NCI-H526 treated with DMSO at 0.1 percent for 48 hours (cell line): ENCODE measurements at regions not wholly inside any gene's neighbourhood (a gene's known extent, or its start where the extent isn't known, plus 50 kb on each side); places are given as distances from the start of the nearest gene placed in this dataset.

Experiments used
- DNase-seq: peaks from one replicate; lab custom pipeline; 2025; lab: John Stamatoyannopoulos, UW

- no peak for DNase-seq
These were observed 152.0 kb downstream of the CHRM3 start for GRCh38 chr1:239538239-239538988.

DNA sequence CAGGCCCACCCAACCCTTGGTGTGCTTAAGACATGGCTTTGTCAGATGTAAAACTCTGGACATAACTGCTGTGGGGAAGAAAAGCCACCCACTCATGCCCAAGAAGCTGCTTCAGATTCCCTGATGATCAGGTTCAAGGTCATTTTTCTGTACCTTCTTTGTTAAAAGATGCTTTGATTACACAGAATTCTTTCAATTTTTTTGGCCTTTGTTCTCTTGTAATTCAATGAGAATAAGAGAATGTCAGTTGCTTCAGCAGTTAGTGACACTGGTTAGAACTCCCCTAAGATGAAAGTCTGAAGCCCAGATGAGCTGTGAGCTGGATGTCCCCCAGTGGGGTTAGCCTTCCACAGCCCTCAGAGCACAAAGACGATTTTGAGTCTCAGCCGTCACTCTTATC is 152.7 kb downstream of the CHRM3 start:
- DNase-seq: no peak

- DNase-seq: no peak
These were observed 153.4 kb downstream of the CHRM3 start for GRCh38 chr1:239539812-239540211.

- DNase-seq: no peak
These were observed 157.5 kb downstream of the CHRM3 start for GRCh38 chr1:239543873-239544272.

DNA sequence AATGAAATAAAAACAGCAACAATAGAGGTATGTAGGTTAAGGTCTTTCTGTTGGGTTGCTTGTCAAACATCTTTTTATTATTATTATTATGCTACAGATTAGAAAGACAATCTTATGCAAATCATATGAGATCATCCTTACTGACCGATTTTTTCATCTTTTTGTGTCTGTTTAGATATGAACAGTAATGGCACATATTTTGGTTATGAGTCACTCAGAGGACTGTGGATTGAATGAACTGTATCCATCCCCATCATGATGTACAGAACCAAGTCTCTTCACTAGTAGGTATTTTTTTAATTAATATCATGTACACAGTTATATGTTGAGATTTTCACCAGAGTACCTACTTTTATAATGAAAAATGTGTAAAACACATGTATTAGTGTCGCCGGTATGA is 159.1 kb downstream of the CHRM3 start:
- no peak for DNase-seq

- DNase-seq: no peak
These were observed 161.6 kb downstream of the CHRM3 start for GRCh38 chr1:239547987-239548386.

DNA sequence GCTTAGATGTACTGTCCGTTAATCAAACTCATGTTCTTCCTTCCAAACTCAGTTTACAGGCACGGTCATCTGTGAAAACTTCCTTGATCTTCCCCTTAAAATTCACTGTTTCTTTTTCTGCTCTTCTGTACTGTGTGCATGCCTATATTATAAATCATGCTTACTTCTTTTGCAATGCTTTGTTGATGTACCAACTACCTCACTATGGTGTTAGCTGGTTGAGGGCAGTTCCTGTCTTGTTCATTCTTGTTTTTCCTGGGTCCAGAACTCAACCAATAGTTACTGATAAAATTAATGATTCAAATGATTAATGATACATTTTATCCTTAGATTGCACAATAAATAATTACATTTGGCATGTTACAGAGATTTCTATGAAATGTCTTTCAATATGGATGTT is 163.8 kb downstream of the CHRM3 start:
- no peak for DNase-seq

- DNase-seq: no peak
These were observed 169.0 kb downstream of the CHRM3 start for GRCh38 chr1:239555350-239555749.

GRCh38 chr1:239558559-239558958 is 172.2 kb downstream of the CHRM3 start:
- DNase-seq: no peak

GRCh38 chr1:239558991-239559390 is 172.6 kb downstream of the CHRM3 start:
- no peak for DNase-seq

DNA sequence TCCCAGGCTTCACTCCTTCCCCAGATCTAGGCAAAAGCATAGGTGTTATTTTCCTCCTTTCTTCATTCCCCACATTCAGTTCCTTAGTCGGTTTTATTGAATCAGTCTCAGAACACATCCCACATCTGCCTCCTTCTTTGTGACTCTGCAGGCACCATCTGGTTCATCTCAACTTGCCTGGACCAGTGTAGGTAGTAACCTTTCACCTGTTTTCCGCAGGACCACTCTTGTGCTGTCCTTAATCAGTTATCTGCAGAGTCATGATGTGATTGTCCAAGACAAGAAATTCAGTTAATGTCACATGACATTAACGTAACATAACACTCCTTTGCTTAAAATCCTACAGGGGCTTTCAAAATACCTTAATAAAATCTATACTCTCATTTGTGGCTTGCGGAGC is 174.6 kb downstream of the CHRM3 start:
- DNase-seq: no peak

DNA sequence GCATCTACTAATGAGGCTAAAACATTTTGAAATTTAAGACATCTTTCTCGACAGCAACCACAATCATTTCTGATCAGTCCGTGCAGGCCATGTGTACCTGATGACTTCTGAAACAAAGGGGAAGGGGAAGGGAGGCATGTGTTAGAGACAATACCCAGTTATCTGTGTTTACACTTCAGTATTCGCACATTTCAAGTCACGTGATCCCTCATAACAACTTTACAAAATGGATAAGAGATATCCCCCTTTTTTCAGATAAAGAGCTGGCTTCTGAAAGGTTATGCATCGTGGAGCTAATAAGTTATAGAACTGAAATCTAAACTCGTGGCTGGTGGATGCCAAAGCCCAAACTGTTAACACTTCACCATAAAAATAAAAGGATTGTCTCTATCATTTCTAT is 175.7 kb downstream of the CHRM3 start:
- DNase-seq: no peak

- no peak for DNase-seq
These were observed 177.3 kb downstream of the CHRM3 start for GRCh38 chr1:239563681-239564080.

GRCh38 chr1:239566074-239566473 is 179.7 kb downstream of the CHRM3 start:
- DNase-seq: no peak

DNA sequence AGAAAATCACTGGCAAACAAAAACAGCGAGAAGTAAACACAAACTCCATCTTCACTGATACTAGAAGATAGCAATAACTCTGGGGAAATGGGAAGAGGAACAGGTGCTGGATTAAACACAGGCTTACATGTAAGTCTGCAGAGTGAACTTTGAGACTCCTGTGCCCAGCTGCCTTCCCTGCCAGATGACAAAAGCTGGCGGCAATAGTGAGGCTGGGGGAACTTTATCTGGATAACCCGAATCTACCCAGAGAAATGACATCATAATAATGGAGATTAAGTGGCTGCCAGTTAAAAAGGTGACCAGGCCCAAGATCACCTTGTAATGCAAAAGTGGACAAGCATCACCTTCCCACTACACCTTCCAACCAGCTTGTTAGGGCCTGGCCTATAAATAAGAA is 184.5 kb downstream of the CHRM3 start:
- no peak for DNase-seq

GRCh38 chr1:239572183-239572582 is 185.8 kb downstream of the CHRM3 start:
- no peak for DNase-seq

DNA sequence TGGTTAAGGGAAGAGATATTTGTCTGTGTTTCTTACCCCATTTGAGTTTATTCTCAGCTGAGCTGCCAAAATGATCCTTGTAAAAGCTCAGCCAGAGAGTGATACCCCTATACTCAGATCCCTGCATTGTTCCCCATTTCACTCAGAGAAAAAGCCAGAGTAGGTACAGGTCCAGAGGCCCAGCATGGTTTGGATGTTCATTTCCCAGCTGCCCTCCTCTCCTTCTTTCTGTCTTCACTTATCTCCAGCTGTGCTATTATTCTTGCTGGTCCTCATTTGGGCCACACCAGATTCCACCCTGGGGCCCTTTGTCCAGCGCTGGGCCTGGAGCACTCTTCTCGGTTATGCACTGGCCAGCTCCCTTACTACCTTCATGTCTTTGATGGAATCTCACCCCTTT is 187.7 kb downstream of the CHRM3 start:
- DNase-seq: no peak

GRCh38 chr1:239575113-239575512 is 188.7 kb downstream of the CHRM3 start:
- DNase-seq: no peak

GRCh38 chr1:239583536-239583935 is 197.2 kb downstream of the CHRM3 start:
- DNase-seq: no peak

DNA sequence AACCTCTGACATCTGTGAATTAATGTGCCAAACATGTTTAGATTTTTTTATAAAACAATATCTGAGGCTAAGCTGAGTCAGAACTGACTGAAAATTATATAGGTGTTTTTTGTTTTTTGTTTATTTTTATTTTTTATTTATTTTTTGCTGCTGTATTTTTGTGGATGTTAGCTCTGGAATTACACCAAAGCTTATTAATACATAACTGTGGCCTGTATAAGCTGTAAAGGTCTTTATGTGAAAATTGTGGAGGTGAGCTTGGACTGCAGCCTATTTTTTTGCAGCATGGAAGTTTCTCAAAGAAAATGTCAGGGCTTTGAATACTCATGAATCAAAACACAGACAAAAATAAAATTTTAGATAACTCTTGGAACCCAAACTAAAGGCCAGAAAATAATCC is 199.8 kb downstream of the CHRM3 start:
- no peak for DNase-seq

GRCh38 chr1:239587066-239587465 is 200.7 kb downstream of the CHRM3 start:
- no peak for DNase-seq

- peak; percentile 60 for DNase-seq
These were observed 201.4 kb downstream of the CHRM3 start for GRCh38 chr1:239587574-239588369.

- DNase-seq: no peak
These were observed 204.2 kb downstream of the CHRM3 start for GRCh38 chr1:239590556-239590955.

DNA sequence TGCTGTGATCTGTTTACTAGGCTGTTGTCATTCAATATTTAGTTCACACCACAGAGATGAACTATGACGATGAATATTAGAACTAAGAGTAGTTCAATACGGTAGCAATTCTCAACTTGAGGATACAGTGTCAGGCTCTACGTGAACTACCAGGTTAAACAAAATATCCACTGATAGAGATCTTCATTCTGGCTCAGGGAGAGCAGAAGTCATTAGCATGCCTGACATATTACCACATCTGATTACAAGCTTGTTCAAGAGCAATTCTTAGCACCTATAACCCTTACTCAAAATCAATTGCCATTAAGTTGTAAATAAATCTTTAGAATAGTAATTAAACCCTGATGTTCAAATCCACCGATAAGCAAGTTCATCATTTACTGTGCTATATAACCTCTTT is 207.2 kb downstream of the CHRM3 start:
- DNase-seq: peak; percentile 4
